ENCODE measurements at regions not wholly inside any gene's neighbourhood (a gene's known extent, or its start where the extent isn't known, plus 50 kb on each side); places are given as distances from the start of the nearest gene placed in this dataset.
A peak's percentile ranks its signal among the peaks of the same experiment; 100 is the strongest.

GRCh38 chr6:81075974-81076373, 676.5 kb downstream of the TENT5A start:
- ChIA-PET POLR2A (no interaction called here), SMC1A (ENCODE audit: uncharacterized antibody, unreplicated experiment) (interaction anchor here (1.0 kb wide), 1 partner anchor 15 kb away, joined by 4 read pairs; no protein-coding TSS in a partner anchor), RAD21 (ENCODE audit: unreplicated experiment) (no interaction called here), CTCF (interaction anchor here (0.9 to 1.2 kb wide), 6 partner anchors 10 to 931 kb away, joined by 3 to 4 read pairs (median 4); no protein-coding TSS in a partner anchor)
- Histone ChIP-seq H3K79me2 (ENCODE audit: control insufficient read depth, insufficient read depth, low read length) (no peaks in the 10 kb centered on the region), H3K4me2 (ENCODE audit: control insufficient read depth, insufficient read depth) (no peak overlapping the region), H3K27me3 (replicated peaks in 1 of 2; ENCODE audit: control insufficient read depth in 2 of 2, insufficient read depth in 2 of 2, low read length in 1 of 2) (no peaks in the 10 kb centered on the region), H3K9ac (ENCODE audit: control insufficient read depth, insufficient read depth, low read length) (no peak overlapping the region), H3K4me3 (no peak overlapping the region), H3K36me3 (ENCODE audit: control insufficient read depth in 2 of 2, insufficient read depth in 2 of 2, low read length in 1 of 2) (no peaks in the 10 kb centered on the region), H4K20me1 (ENCODE audit: control insufficient read depth, insufficient read depth) (no peaks in the 10 kb centered on the region), H3K9me3 (replicated peaks; ENCODE audit: control insufficient read depth, insufficient read depth, low read length) (no peaks in the 10 kb centered on the region), H3K27ac (ENCODE audit: control insufficient read depth, insufficient read depth) (no peak overlapping the region), H3K4me1 (ENCODE audit: control insufficient read depth, insufficient read depth, low read length) (no peaks in the 10 kb centered on the region), H2AFZ (ENCODE audit: control insufficient read depth, low read depth, low read length) (no peak overlapping the region)
- intact Hi-C loops (cut with micrococcal nuclease; ENCODE audit: unreplicated experiment) (no loop called here), in situ Hi-C loops (cut with MboI) (no loop called here)
- WGBS (ENCODE audit: insufficient coverage, insufficient replicate concordance, low lambda C conversion rate, missing lambda C conversion rate), result 29% methylated on average over 5 of the region's 5 CpGs
- no peak for TF ChIP-seq IKZF2 (IDR thresholded peaks at IDR 0.05)
- peak; percentile 23 to 37 (median 33); a peak in 3 of 6 replicates for TF ChIP-seq CTCF (IDR thresholded peaks at IDR 0.05 in 2 of 3, conservative IDR thresholded peaks at IDR 0.05 in 1 of 3; ENCODE audit: control insufficient read depth in 2 of 3, extremely low read depth in 1 of 3, insufficient read depth in 1 of 3, low read depth in 3 of 3, low read length in 3 of 3)
- ATAC-seq (no peak), DNase-seq (ENCODE audit: low read depth, low spot score) (no peak), FAIRE-seq (no peak)
- BruUV-seq (replicated peaks), result no TSS peak

- Histone ChIP-seq H3K27ac (ENCODE audit: control insufficient read depth, insufficient read depth) (no peak overlapping the region), H3K4me1 (ENCODE audit: control insufficient read depth, insufficient read depth, low read length) (no peaks in the 10 kb centered on the region), H3K9me3 (replicated peaks; ENCODE audit: control insufficient read depth, insufficient read depth, low read length) (no peaks in the 10 kb centered on the region), H3K79me2 (ENCODE audit: control insufficient read depth, insufficient read depth, low read length) (no peaks in the 10 kb centered on the region), H4K20me1 (ENCODE audit: control insufficient read depth, insufficient read depth) (no peaks in the 10 kb centered on the region), H3K9ac (ENCODE audit: control insufficient read depth, insufficient read depth, low read length) (no peak overlapping the region), H3K4me3 (no peak overlapping the region), H3K27me3 (replicated peaks in 1 of 2; ENCODE audit: control insufficient read depth in 2 of 2, insufficient read depth in 2 of 2, low read length in 1 of 2) (no peaks in the 10 kb centered on the region), H3K4me2 (ENCODE audit: control insufficient read depth, insufficient read depth) (no peak overlapping the region), H3K36me3 (ENCODE audit: control insufficient read depth in 2 of 2, insufficient read depth in 2 of 2, low read length in 1 of 2) (no peaks in the 10 kb centered on the region), H2AFZ (ENCODE audit: control insufficient read depth, low read depth, low read length) (no peak overlapping the region)
- in situ Hi-C loops (cut with MboI), result no loop called here
- CTCF ChIA-PET, result interaction anchor here (1.3 kb wide), 1 partner anchor 12 kb away, joined by 4 read pairs; no protein-coding TSS in a partner anchor
- SMC1A ChIA-PET (ENCODE audit: uncharacterized antibody, unreplicated experiment), result interaction anchor here (0.6 kb wide), 1 partner anchor 565 kb away, joined by 3 read pairs; no protein-coding TSS in a partner anchor
- POLR2A ChIA-PET, result no interaction called here
- ATAC-seq (no peak), DNase-seq (ENCODE audit: low read depth, low spot score) (no peak), FAIRE-seq (no peak)
- no peak for TF ChIP-seq MAX (IDR thresholded peaks at IDR 0.05; ENCODE audit: low read depth, low read length)
- no peak for TF ChIP-seq KAT2A (conservative IDR thresholded peaks at IDR 0.05; ENCODE audit: control insufficient read depth, low read depth, low read length)
- intact Hi-C loops (cut with micrococcal nuclease; ENCODE audit: unreplicated experiment), result no loop called here
- BruUV-seq (replicated peaks), result no TSS peak
- RAD21 ChIA-PET (ENCODE audit: unreplicated experiment), result no interaction called here
Measured at GRCh38 chr6:81073318-81073717, 679.2 kb downstream of the TENT5A start.
